C4-2B (cell line): ENCODE measurements at regions not wholly inside any gene's neighbourhood (a gene's known extent, or its start where the extent isn't known, plus 50 kb on each side); places are given as distances from the start of the nearest gene placed in this dataset.

ENCODE experiments used
- ZFX ChIP-seq: fragments of 450-650 bp; IDR thresholded peaks from 2 replicates; pipeline ENCODE4 v1.6.1; 2017
- TF ChIP-seq, protein P1 (sequence below): fragments of 450-650 bp; conservative IDR thresholded peaks from 2 replicates; pipeline ENCODE4 v1.5.1; 2017; ENCODE audit warnings: mild to moderate bottlenecking

DNA sequence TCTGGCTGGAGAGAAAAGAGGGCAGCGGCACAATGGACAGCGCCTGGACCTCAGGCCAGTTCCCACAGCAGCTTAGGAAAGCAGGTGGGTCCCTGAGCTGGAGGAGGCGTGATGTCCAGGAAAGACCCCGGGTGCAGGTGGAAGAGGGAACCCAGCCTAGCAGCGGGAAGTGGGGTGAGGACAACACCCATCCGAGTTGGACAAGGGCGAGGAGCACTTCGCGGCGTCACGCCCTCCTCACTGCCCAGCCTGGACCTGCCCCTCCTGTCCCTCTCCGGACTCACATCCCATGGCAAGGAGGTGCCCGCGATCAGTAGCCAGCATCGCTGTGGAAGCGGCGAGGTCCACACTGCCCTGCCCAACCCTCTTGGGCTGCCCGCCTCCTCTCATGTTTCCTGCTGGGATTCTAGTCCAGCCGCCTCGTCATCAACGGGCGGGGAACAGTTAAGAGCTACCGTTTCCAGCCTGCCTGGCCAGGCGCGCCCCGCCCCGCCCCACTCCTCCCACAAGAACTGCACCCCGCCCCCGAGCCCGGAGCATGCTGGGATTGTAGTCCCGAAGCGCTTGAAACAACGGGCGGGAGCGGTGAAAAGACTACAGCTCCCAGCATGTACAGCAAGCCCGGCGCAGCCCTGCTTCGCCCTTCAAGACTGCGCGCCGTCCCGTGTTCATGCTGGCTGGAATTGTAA is 930.6 kb upstream of the ZNF722 start:
- TF ChIP-seq, protein P1, sequence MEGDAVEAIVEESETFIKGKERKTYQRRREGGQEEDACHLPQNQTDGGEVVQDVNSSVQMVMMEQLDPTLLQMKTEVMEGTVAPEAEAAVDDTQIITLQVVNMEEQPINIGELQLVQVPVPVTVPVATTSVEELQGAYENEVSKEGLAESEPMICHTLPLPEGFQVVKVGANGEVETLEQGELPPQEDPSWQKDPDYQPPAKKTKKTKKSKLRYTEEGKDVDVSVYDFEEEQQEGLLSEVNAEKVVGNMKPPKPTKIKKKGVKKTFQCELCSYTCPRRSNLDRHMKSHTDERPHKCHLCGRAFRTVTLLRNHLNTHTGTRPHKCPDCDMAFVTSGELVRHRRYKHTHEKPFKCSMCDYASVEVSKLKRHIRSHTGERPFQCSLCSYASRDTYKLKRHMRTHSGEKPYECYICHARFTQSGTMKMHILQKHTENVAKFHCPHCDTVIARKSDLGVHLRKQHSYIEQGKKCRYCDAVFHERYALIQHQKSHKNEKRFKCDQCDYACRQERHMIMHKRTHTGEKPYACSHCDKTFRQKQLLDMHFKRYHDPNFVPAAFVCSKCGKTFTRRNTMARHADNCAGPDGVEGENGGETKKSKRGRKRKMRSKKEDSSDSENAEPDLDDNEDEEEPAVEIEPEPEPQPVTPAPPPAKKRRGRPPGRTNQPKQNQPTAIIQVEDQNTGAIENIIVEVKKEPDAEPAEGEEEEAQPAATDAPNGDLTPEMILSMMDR = no peak
- TF ChIP-seq ZFX = no peak
